ENCODE measurements at regions not wholly inside any gene's neighbourhood (a gene's known extent, or its start where the extent isn't known, plus 50 kb on each side); places are given as distances from the start of the nearest gene placed in this dataset.

DNA sequence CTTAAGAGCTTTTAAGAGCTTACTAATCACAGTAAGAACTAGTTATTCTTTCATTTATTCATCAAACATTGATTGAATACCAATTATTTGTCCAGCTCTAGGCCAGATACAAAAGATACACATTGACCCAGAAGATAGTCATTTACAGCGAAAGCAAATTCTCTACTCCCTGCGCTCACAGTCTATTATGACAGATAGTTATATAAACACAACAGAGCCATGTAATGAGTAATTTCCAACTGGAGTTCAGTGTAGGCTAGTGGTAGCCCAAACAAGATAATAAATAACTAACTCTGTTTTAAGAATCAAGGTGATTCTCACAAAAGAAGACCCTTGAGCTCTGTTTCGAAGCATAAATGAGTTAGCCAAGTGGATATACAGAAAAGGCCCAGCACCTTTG is 397.8 kb upstream of the TLE4 start:
- DNase-seq: no peak

DNA sequence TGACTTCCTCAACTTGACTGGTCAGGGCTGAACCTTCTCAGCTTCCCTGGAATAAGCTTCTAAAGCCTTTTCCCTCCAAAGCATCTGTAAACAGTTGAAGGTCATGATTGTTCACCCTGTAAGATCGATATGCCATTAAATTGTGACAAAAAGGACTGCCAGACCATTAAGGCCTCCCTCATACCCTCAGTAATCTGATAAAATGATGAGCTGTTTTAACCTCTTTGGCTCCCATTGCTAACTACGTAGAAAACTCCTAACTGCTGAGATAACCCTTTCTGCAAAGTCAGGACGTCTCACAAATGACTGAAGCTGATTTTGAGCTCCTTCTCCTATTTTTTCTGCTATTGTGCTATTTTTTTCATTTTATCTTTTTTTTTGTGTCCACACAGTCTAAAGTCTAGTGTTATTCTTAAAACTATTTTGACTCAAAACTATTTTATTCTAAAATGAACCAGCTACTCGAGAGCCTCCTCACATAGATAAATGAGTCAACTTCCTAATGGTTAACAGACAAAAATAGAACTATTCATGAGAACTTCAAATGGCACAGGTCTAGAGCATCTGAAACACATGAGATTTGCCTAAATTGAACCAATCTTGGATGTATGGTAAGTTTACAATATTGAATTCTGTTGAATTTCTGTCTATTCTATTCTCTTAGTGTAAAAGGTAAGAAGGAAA is 395.6 kb upstream of the TLE4 start:
- no peak for DNase-seq

- no peak for DNase-seq
Measured at GRCh38 chr9:79184831-79185230, 386.9 kb upstream of the TLE4 start.

DNA sequence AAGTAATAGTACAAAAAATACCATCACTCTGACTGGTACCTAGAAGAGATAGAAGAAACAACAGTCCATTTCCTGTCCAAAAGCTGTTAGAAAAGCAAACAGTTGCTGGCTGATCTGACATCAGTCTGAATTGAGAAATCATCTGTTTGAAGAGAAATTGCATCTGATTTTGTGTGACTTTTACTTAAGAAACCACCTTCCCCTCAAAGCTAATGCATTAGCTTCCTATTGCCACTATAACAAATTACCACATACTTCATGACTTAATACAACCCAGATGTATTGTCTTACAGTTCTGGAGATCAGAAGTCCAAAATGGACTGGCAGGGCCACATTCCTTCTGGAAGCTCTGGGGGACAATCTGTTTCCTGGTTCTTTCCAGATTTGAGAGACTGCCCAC is 385.9 kb upstream of the TLE4 start:
- DNase-seq: no peak

- DNase-seq: no peak
Measured at GRCh38 chr9:79189511-79189924, 382.2 kb upstream of the TLE4 start.

GRCh38 chr9:79193001-79193400 is 378.8 kb upstream of the TLE4 start:
- no peak for DNase-seq

DNA sequence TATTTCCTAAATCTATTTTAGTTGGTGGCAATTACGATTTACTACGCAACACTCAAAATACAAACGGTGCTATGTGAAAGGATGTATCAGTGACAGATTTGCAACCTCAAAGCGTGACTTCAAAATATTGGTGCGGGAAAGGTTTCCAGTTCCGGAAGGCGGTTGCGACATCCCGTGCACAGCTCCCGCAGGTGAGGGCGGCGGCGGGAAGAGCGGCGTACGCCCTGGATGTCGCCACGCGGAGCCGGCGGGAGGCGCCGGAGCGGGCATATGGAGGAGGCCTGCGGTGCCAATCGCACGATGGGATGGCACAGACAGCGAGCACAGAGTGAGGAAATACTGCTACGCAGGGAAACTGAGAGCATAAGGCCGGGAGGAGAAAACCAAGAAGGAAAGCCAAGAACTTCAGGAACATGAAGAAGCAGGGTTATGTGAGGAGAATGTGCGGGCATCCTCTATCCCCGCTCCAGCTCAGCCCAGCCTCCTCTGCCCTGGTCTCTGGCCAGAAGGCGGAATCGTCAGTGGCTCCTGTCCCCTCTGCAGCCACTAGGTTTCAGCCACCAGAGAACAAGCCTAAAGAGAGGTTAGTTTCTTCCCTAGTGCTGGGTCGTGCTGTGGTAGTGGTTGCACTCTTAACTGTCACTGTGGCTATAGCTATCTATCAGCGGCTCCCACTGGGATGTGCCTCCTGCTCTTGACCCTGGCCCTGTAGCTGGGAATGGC is 378.1 kb upstream of the TLE4 start:
- DNase-seq: no peak

DNA sequence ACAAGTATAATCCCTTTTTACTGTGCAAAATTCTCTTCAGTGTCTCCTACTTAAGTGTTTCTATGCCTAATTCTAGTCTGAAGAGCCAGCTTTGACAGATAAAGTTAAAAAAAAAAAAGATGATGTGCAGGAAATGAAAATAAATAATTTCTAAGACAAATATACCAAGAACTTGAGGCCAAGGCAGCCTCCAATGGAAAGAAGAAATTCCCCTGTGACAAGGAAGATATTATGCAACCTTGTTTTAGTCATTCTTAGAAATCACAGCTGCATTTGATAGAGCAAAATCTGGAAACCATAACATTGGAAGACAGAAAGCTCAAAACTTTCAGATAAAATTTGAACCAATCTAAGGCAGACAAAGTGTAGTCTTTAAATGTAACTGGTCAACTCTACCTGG is 375.9 kb upstream of the TLE4 start:
- no peak for DNase-seq

DNA sequence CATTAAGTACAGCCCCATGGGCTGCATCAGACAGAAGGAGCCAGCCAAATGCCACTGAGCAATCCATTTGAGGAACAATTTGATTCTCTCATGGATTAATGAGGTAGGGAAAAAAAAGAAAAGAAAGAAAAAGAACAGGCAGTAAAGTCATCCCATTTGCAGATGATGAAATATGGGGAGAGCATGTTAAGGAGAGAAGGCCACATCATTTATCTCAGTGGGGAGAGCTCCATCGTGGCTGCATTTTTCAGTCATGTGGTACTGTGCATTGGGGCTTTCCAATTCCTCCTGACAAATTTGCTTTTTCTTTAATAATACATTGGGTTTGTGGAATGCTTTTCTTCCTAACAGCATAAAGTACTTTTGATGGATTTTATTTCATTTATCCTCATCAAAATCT is 375.2 kb upstream of the TLE4 start:
- no peak for DNase-seq

DNA sequence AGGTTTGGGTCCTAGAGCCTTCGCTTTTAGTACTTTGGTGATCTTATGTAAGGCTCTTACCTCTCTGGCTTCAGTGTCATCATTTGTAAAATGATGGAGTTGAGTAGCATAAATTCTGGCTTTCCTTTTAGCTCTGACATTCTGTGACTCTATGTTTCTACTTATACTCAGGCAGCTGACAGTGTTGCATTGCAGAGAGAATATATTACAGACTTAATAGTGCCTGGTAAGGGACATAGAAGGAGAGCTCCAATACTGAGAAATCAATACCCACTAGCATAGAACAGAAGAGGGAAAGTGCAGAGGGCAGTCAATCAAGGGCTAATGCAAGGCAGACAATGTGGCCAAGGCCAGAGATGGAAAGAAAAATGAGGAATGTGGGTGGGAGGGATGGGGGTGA is 371.4 kb upstream of the TLE4 start:
- DNase-seq: no peak

DNA sequence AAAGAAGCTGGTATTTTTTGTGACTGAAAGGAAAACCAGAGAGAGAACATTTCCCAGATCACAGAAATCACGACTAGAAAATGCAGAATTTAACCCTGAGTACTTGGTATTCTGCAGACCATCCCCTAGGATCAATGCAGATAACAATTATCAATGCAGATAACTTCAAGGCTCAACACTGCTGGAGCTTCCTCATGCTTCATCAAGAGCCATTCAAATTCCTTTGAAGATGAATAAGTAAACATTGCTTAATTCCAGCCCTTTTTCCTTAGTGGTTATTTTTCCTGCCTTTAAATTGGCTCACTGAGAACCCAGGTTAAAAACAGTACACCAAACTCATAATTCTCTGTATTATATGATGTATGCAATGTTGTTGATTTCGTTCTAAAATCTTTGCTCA is 370.1 kb upstream of the TLE4 start:
- DNase-seq: no peak

DNA sequence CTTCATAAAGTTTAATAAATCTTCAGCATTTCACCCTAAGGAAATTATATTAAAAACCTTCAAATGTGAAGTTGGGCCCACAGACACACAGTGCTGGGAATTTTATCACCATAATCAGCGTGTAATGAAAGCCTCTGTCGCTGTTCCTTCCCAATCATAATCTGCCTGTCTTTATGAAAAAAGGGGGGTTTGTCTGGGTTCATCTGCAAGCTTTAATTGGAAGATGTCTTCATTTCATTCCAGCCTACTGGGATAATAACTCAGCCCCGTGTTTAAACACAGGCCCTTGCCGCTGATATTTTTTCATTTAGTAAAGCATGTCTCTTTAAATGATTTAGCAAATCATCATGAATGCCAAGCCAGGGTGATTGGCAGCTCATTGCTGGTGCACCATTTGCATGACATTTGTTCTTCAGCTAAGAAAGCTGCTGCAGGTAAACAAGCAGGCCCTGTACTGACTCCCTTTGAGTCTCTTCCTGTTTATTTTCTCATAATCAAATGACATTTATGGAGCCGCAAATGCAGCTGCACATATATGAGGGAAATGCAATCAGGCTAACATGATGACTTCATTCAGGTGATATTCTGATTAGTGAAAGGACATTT is 362.9 kb upstream of the TLE4 start:
- DNase-seq: no peak

GRCh38 chr9:79210541-79211243 is 361.1 kb upstream of the TLE4 start:
- no peak for DNase-seq

DNA sequence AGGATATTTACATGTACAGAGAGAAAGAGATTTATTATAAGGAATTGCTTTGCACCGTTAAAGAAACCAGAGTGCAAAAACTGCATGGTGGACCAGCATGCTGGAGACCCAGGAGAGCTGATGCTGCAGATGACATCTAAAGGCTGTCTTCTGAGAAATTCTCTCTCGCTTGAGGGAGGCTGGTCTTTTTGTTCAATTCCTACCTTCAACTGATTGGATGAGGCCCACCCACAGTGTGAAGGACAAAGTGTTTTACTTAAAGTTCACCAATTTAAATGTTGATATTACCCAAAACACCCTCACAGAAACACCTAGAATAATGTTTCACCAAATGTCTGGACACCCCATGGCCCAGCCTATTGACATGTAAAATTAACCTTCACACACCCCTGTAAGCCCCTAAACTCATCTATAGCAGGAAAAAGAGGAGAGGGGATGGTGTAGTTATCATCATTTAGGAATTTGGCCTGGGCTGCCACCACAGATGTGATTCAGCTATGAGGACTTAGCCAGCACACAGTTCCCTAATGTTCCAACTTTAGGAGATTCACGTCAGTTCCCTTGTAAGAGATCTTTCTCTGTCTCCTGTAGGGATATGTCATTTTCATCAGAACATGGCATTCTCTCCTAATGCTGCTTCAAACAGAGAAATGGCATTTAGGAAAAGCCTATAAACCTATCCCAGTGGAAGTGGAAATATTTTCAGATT is 358.2 kb upstream of the TLE4 start:
- no peak for DNase-seq

DNA sequence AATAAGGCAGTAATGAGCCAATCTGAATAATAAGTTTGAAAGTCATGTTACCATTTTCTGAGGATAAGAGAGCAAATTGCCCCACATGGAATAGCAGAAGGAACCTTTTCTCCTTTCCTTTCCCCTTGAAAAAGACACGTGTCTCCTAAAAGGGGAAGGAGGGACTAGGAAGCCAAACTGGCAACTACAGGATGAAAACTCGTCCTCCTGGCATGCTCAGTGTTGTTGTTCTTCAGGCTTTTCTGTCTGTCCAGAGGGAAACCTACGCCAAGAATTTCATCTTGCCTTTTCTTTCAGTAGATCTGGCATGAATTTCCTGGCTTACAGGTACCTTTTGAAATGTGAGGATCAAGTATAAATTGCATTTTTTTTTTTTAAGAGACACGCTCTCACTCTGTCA is 355.9 kb upstream of the TLE4 start:
- DNase-seq: no peak

- no peak for DNase-seq
Measured at GRCh38 chr9:79220251-79220650, 351.5 kb upstream of the TLE4 start.

- DNase-seq: no peak
Measured at GRCh38 chr9:79220666-79221065, 351.1 kb upstream of the TLE4 start.

DNA sequence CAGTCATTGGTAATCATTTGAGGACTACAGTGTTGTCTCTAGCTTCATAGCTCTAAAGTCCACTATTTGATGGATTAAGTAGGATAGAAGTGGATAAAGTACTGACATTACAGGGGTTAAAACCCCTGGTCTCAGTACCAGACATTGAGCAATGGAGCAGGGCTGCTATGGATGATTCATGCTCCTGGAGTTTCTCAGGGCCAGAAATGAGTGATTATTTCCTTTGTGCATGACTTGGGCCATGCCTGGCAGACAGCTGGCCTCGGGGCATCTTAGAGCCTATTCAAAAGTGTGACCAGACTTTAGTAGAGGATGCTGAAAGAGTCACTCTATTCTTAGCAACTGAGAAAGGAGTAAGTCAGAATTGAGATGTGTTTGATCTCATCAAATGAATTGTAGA is 350.7 kb upstream of the TLE4 start:
- no peak for DNase-seq

- DNase-seq: no peak
Measured at GRCh38 chr9:79222483-79222882, 349.3 kb upstream of the TLE4 start.

DNA sequence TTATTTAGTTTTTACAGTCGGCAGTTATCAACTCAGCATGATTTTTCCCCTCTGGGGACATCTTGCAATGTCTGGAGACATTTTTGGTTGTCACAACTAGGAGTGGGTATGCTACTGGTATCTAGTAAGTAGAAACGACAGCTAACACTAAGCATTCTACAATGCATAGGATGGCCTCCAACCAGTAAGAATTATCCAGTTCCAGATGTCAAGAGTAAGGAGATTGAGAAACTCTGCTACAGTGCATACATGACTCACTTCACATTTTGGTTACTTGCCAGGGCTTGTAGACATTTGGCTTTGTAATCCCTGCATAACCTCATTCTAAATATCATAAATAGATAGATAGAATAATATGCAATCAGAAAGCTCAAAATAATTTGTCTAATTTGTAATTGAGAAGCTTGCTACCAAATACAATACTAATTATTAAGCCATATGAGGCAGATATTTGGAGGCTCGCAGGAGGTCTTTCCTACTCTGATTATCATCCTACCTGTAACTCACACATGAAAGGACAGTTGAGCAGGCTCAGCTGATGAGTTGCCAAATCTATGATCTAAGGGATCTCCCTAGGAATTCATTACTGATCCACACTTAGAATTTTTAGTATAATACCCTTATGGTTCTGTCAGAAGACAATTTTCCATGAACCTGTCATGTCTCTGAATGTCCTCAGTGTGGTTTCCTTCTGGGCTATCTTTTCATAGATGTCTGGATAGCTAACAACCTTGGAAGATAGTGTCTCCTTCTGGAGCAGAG is 346.9 kb upstream of the TLE4 start:
- no peak for DNase-seq

DNA sequence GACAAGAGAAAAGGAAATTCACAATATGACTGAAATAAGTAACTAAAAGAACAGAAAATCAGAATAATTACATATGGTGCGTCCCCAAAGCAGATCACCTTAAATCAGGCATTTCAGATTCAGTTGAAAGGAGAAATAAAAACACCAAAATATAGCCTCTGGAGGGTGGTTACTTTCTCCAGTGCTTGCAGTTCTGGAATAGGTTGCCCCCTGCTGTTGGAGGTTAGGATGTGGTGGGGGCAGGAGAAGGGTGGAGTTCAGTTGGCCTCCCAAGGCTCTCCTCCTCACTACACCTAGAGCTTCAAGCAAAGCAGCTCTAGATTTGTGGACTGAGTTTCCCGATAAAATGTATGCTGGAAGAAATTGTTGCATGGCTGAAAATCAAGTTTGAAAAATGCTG is 338.2 kb upstream of the TLE4 start:
- no peak for DNase-seq

- no peak for DNase-seq
Measured at GRCh38 chr9:79236466-79236865, 335.3 kb upstream of the TLE4 start.
